ENCODE measurements at regions not wholly inside any gene's neighbourhood (a gene's known extent, or its start where the extent isn't known, plus 50 kb on each side); places are given as distances from the start of the nearest gene placed in this dataset.

DNA sequence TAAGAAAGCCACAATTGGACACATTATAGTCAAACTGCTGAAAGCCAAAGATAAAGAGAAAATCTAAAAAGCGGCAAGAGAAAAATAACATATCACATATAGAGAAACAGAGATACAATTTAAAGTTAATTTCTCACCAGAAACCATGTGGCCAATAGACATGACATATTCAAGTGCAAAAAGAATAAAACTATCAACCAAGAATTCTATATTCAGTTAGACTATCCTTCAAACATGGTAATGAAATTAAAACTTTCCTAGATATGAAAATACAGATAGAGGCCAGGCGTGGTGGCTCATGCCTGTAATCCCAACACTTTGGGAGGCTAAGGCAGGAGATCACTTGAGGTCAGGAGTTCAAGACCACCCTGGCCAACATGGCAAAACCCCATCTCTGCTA lies 129.1 kb upstream of the RNF32 start:
- TF ChIP-seq, protein P1, sequence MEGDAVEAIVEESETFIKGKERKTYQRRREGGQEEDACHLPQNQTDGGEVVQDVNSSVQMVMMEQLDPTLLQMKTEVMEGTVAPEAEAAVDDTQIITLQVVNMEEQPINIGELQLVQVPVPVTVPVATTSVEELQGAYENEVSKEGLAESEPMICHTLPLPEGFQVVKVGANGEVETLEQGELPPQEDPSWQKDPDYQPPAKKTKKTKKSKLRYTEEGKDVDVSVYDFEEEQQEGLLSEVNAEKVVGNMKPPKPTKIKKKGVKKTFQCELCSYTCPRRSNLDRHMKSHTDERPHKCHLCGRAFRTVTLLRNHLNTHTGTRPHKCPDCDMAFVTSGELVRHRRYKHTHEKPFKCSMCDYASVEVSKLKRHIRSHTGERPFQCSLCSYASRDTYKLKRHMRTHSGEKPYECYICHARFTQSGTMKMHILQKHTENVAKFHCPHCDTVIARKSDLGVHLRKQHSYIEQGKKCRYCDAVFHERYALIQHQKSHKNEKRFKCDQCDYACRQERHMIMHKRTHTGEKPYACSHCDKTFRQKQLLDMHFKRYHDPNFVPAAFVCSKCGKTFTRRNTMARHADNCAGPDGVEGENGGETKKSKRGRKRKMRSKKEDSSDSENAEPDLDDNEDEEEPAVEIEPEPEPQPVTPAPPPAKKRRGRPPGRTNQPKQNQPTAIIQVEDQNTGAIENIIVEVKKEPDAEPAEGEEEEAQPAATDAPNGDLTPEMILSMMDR (IDR thresholded peaks at IDR 0.05): no peak
- TF ChIP-seq EZH2 (IDR thresholded peaks at IDR 0.05; ENCODE audit: borderline replicate concordance, insufficient read depth, low read depth, low read length, poor library complexity, severe bottlenecking): no peak

Data from B cell (primary cell).